Cardiac fibroblast (primary cell): ENCODE measurements at regions not wholly inside any gene's neighbourhood (a gene's known extent, or its start where the extent isn't known, plus 50 kb on each side); places are given as distances from the start of the nearest gene placed in this dataset.

Source experiments
- DNase-seq, 2 donors: peaks; one replicate each; pipeline versions ENCODE4 v3.0.0 to v3.0.0-alpha.2; 2010; ENCODE audit warnings: low read depth in 2 of 2
- H3K4me3 ChIP-seq, 2 donors: replicated peaks in 1 of 2; 1 replicate in 1 of 2; 2 replicates in 1 of 2; pipeline ENCODE4 v1.5.1; 2011; ENCODE audit warnings: low read depth in 2 of 2, low read length in 2 of 2, mild to moderate bottlenecking in 2 of 2, moderate library complexity in 1 of 2
- TF ChIP-seq, protein P1 (sequence below): IDR thresholded peaks from one replicate; pipeline ENCODE4 v1.5.1; 2011; ENCODE audit warnings: low read depth, mild to moderate bottlenecking, low read length, inconsistent platforms

DNA sequence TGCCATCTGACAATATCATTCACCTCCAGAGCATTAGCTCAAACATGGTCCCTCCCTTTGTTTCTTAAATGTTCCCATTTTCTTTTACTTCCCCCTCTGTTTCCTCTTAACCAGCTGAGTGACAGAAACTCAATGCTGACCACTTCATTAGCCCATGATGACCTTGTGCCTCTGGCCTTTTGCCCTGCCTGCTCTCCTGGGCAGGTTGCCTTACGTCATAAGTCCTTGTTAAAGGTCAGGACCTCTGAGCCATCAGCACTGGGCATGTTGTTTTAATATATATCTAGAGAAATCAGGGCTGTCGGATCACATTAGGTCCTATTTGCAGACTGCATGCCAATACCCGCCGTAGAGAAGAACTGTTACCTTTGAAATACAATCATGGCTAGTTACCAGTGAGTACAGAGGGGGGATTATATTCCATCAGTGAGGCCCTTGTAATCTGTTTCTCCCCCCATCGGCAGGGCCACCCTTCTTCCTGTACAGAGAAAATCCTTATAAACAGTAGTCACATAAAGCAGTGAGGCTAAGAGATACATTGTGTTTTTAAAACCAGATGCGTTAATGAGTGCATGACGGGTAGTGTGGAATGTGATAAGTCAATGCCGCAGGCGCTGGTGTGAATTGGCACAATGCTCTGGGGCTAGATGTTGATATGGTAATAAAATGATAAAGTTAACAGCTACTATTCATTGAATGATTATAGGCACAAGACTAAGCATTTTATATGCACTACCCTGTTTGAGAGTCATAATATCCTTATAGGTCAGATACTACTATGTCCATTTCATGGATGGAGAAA is 94.3 kb upstream of the ZFHX3 start:
- H3K4me3 ChIP-seq: no peak overlapping the region
- DNase-seq: no peak
- TF ChIP-seq, protein P1, sequence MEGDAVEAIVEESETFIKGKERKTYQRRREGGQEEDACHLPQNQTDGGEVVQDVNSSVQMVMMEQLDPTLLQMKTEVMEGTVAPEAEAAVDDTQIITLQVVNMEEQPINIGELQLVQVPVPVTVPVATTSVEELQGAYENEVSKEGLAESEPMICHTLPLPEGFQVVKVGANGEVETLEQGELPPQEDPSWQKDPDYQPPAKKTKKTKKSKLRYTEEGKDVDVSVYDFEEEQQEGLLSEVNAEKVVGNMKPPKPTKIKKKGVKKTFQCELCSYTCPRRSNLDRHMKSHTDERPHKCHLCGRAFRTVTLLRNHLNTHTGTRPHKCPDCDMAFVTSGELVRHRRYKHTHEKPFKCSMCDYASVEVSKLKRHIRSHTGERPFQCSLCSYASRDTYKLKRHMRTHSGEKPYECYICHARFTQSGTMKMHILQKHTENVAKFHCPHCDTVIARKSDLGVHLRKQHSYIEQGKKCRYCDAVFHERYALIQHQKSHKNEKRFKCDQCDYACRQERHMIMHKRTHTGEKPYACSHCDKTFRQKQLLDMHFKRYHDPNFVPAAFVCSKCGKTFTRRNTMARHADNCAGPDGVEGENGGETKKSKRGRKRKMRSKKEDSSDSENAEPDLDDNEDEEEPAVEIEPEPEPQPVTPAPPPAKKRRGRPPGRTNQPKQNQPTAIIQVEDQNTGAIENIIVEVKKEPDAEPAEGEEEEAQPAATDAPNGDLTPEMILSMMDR: no peak

DNA sequence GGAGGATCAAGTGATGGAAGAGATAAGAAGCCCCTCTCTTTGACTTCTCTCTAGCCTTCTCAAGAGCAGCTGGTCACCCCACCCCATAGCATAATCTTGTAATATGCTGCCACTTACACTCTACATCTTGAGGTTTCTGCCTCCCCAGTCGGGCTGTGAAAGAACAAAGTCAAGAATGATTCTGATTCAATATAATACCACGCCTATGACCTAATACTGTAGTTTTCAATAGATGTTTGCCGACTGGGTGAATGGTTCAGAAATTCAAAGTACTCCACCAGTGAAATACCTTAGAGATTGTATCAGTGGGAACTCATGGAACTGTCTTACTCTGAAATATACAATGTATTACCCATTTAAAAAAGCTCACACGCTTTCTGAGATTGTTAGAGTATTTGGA is 93.0 kb upstream of the ZFHX3 start:
- TF ChIP-seq, protein P1: no peak
- peak in 1 of 2 donors; percentile 24 for DNase-seq
- no peak overlapping the region for H3K4me3 ChIP-seq

DNA sequence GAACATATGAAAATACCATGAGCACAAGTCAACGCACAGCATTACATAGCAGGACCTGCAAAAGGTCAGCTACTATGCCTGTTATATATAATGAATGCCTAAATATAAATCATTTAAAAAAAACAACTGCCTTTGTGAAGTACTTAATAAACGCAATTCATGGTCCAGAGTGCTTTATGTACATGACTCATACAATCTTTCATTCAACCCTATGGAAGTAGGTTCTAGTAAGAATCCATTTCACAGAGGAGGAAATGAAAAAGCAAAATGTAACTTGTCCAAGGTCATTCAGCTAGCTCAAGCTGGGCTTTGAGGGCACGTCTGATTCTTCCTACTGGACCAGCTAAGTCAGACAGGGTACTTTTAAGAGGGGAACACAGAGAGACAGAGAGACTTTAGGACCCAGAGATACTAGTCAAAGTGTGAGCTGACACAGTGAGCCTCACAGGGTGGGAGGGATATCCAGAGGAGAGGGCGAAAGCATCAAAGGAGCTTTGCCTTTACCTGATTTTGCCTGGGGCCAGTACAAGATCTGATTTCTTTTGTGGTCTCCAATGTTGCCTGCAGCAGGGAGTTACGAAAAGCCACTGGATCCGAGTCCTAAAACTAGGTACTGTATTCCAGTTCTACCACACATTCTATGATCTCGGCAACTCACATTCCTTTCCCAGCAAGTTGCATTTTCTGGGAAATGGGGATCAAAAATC is 83.4 kb upstream of the ZFHX3 start:
- no peak for DNase-seq
- H3K4me3 ChIP-seq: no peak overlapping the region
- TF ChIP-seq, protein P1: no peak

DNA sequence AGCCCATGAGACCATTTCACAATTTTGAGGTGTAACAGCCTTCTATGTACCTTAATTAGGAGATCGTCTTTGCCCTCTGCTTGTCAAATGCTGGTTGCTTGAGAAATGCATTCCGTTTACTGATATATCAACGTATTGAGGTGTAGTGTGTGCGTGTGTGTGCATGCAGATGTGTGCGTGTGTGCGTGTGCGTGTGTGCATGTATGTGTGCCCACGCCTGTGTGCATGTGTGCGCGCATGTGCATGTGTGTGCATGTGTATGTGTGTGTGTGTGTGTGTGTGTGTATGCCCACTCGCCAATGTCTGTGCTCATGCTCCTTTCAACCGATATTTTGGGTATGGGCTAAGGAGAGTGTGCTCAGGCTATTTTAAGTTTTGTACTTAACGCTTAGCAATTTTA is 81.5 kb upstream of the ZFHX3 start:
- TF ChIP-seq, protein P1: no peak
- DNase-seq: no peak
- H3K4me3 ChIP-seq: no peak overlapping the region

DNA sequence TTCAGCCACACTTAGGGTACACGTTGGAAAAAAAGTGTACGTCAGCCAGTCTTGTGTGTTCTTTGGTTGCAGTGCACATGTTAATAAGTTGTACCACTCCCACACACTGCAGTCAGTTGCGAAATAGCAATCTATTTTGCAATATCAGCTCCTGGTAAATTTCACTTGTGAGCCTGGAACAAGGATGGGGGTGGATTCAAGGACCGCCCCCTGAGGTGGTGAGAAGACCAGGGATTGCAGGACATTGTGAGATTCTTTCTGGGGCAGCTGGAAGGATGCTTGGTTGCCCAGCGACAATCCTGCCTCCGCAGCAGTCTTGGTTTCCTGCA is 78.6 kb upstream of the ZFHX3 start:
- peak; percentile 87 to 96 for DNase-seq
- TF ChIP-seq, protein P1: no peak
- no peak overlapping the region for H3K4me3 ChIP-seq

DNA sequence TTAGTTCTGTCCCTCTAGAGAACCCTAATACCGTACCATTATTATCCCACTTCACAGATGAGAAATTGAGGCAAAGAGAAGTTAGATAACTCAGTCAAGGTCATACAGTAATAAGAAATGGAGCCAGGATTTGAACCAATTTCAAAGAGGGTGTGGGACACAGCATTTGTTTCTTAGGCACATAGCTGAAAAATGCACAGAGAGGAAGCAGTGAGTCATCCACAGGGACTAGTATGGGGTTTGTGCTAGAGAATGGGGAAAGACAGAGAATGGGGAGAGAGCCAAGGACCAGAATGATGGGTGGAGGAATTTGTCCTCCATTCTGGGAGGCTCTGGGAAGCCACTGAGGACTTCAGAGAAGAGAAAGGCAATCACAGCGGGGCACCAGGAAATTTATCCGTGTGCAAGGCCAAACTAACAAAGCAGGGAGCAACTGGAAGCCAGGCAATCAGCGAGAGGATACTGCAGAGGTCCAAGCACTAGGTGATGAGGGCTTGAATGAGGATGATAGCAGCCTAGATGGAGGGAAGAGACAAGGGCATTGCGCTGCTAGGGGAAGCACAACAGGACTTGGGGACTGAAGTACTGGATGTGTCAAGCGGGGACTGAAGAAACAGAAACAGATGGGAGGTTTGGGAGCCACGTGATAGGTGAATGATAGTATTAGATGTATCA is 78.1 kb upstream of the ZFHX3 start:
- TF ChIP-seq, protein P1: no peak
- DNase-seq: peak; percentile 88 to 90
- H3K4me3 ChIP-seq: no peak overlapping the region
